OCI-LY1 (cell line): ENCODE measurements at regions not wholly inside any gene's neighbourhood (a gene's known extent, or its start where the extent isn't known, plus 50 kb on each side); places are given as distances from the start of the nearest gene placed in this dataset.

Experiments
- H2AFZ ChIP-seq: fragments of 200-600 bp; sonication (generic), shearing (Covaris generic); 2 replicates; pipeline ENCODE4 v1.6.0; 2014; ENCODE audit warnings: antibody characterized with exemption, mild to moderate bottlenecking, low read length
- H3F3A ChIP-seq: fragments of 200-600 bp; sonication (generic), shearing (Covaris generic); 2 replicates; pipeline ENCODE4 v1.6.0; 2014; ENCODE audit warnings: mild to moderate bottlenecking, antibody characterized with exemption, low read length, moderate library complexity; ENCODE audit not compliant: insufficient read depth
- H3K27ac ChIP-seq: fragments of 200-600 bp; sonication (generic); 2 replicates; pipeline ENCODE4 v1.5.1; 2014; ENCODE audit warnings: low read length, mixed run types, mild to moderate bottlenecking, low read depth; ENCODE audit not compliant: poor library complexity, severe bottlenecking
- H3K27me3 ChIP-seq: fragments of 200-600 bp; sonication (generic); 2 replicates; pipeline ENCODE4 v1.6.0; 2014; ENCODE audit warnings: antibody characterized with exemption, mild to moderate bottlenecking, low read length, moderate library complexity; ENCODE audit not compliant: insufficient read depth
- H3K36me3 ChIP-seq: fragments of 200-600 bp; sonication (generic); 2 replicates; pipeline ENCODE4 v1.6.1; 2014; ENCODE audit warnings: mild to moderate bottlenecking, antibody characterized with exemption, low read length, moderate library complexity, mixed read lengths; ENCODE audit not compliant: insufficient read depth
- H3K4me1 ChIP-seq: fragments of 200-600 bp; sonication (generic); 2 replicates; pipeline ENCODE4 v1.5.1; 2014; ENCODE audit warnings: mild to moderate bottlenecking, low read length, moderate library complexity; ENCODE audit not compliant: insufficient read depth, severe bottlenecking
- H3K4me2 ChIP-seq: fragments of 200-600 bp; sonication (generic), shearing (Covaris generic); 2 replicates; pipeline ENCODE4 v1.6.1; 2014; ENCODE audit warnings: low read length
- H3K4me3 ChIP-seq: fragments of 200-600 bp; sonication (generic); 2 replicates; pipeline ENCODE4 v1.5.1; 2014; ENCODE audit warnings: low read length, low read depth, mild to moderate bottlenecking, mixed read lengths; ENCODE audit not compliant: poor library complexity, severe bottlenecking
- H3K79me2 ChIP-seq: fragments of 200-600 bp; shearing (Covaris generic); 2 replicates; pipeline ENCODE4 v1.6.1; 2016; ENCODE audit warnings: mixed run types, low read length, mixed read lengths; ENCODE audit not compliant: insufficient read depth
- H3K9ac ChIP-seq: fragments of 200-600 bp; sonication (generic), shearing (Covaris generic); 2 replicates; pipeline ENCODE4 v1.6.1; 2014; ENCODE audit warnings: mild to moderate bottlenecking, low read length, mixed read lengths
- H3K9me2 ChIP-seq: fragments of 200-600 bp; sonication (generic), shearing (Covaris generic); 2 replicates; pipeline ENCODE4 v1.6.1; 2014; ENCODE audit warnings: low read depth, mild to moderate bottlenecking, low read length, mixed read lengths
- H3K9me3 ChIP-seq: fragments of 200-600 bp; shearing (Covaris generic); 2 replicates; pipeline ENCODE4 v1.6.1; 2014; ENCODE audit warnings: low read length, mixed read lengths
- H4K20me1 ChIP-seq: fragments of 200-600 bp; sonication (generic), shearing (Covaris generic); 2 replicates; pipeline ENCODE4 v1.6.0; 2016; ENCODE audit warnings: mild to moderate bottlenecking, low read length; ENCODE audit not compliant: insufficient read depth
- CTCF ChIP-seq: fragments of 200-600 bp; sonication (generic), shearing (Covaris generic); IDR thresholded peaks from 2 replicates; pipeline ENCODE4 v1.5.1; 2017; ENCODE audit warnings: mild to moderate bottlenecking, antibody characterized with exemption, low read length, moderate library complexity, mixed read lengths
- EZH2 ChIP-seq: fragments of 200-600 bp; sonication (generic), shearing (Covaris generic); IDR thresholded peaks from 2 replicates; pipeline ENCODE4 v1.8.0; 2017; ENCODE audit warnings: borderline replicate concordance, mixed run types, mild to moderate bottlenecking, antibody characterized with exemption, low read length, moderate library complexity, mixed read lengths

- TF ChIP-seq EZH2: no peak
- TF ChIP-seq CTCF: no peak
- H3K4me3 ChIP-seq: no peak overlapping the region
- H2AFZ ChIP-seq: no peak overlapping the region
- no peaks in the 10 kb centered on the region for H3K36me3 ChIP-seq
- no peak overlapping the region for H3K27ac ChIP-seq
- H3K79me2 ChIP-seq: no peaks in the 10 kb centered on the region
- H3K4me2 ChIP-seq: no peak overlapping the region
- no peaks in the 10 kb centered on the region for H3K4me1 ChIP-seq
- H3K9me2 ChIP-seq: no peaks in the 10 kb centered on the region
- no peaks in the 10 kb centered on the region for H3K9me3 ChIP-seq
- no peaks in the 10 kb centered on the region for H3K27me3 ChIP-seq
- H4K20me1 ChIP-seq: no peaks in the 10 kb centered on the region
- H3F3A ChIP-seq: no peaks in the 10 kb centered on the region
- no peak overlapping the region for H3K9ac ChIP-seq
Measured at GRCh38 chr9:106668534-106668933, 194.4 kb upstream of the ZNF462 start.

- no peak overlapping the region for H2AFZ ChIP-seq
- no peak overlapping the region for H3K9ac ChIP-seq
- H3K4me2 ChIP-seq: no peak overlapping the region
- no peaks in the 10 kb centered on the region for H3K36me3 ChIP-seq
- no peaks in the 10 kb centered on the region for H3K27me3 ChIP-seq
- no peaks in the 10 kb centered on the region for H4K20me1 ChIP-seq
- H3K9me2 ChIP-seq: no peaks in the 10 kb centered on the region
- H3K4me3 ChIP-seq: no peak overlapping the region
- H3K79me2 ChIP-seq: no peaks in the 10 kb centered on the region
- no peak for TF ChIP-seq EZH2
- TF ChIP-seq CTCF: no peak
- no peak overlapping the region for H3K27ac ChIP-seq
- no peaks in the 10 kb centered on the region for H3K9me3 ChIP-seq
- H3F3A ChIP-seq: no peaks in the 10 kb centered on the region
- H3K4me1 ChIP-seq: no peaks in the 10 kb centered on the region
Measured at GRCh38 chr9:106669835-106670234, 193.1 kb upstream of the ZNF462 start.

DNA sequence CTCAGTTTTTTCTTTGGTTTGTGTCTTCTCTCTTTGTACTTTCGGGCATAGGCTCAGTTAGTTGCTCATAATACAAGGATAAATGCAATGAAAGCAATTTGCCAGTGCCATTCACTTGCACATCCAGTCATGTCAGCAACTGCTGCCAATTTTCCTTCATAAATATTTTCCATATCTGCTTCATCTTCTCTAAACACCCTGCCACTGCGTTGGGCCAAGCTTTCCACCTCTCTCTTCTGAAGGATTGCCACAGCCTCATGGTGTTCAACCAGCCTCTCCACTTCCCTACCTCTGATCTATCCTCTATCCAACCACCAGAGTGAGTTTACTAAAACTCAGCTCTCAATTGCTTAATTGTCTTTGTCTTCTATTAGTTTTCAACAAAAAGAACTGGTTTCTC, 192.5 kb upstream of the ZNF462 start:
- Histone ChIP-seq H3K36me3 (no peaks in the 10 kb centered on the region), H2AFZ (no peak overlapping the region), H3K79me2 (no peaks in the 10 kb centered on the region), H3K27me3 (no peaks in the 10 kb centered on the region), H3K4me3 (no peak overlapping the region), H3K4me1 (no peaks in the 10 kb centered on the region), H3K9me3 (no peaks in the 10 kb centered on the region), H3K27ac (no peak overlapping the region), H3K9me2 (no peaks in the 10 kb centered on the region), H4K20me1 (no peaks in the 10 kb centered on the region), H3K9ac (no peak overlapping the region), H3K4me2 (no peak overlapping the region), H3F3A (no peaks in the 10 kb centered on the region)
- no peak for TF ChIP-seq EZH2

GRCh38 chr9:106675780-106676179, 187.2 kb upstream of the ZNF462 start:
- no peak for TF ChIP-seq CTCF
- no peak for TF ChIP-seq EZH2

More at GRCh38 chr9:106675780-106676179, 187.2 kb upstream of the ZNF462 start:
- H3K9me3 ChIP-seq: no peaks in the 10 kb centered on the region
- no peaks in the 10 kb centered on the region for H3K4me1 ChIP-seq
- H3K36me3 ChIP-seq: no peaks in the 10 kb centered on the region
- H3K27ac ChIP-seq: no peak overlapping the region
- no peaks in the 10 kb centered on the region for H3F3A ChIP-seq
- no peaks in the 10 kb centered on the region for H3K79me2 ChIP-seq
- H3K9ac ChIP-seq: no peak overlapping the region
- H4K20me1 ChIP-seq: no peaks in the 10 kb centered on the region
- no peaks in the 10 kb centered on the region for H3K9me2 ChIP-seq
- no peaks in the 10 kb centered on the region for H3K27me3 ChIP-seq
- no peak overlapping the region for H3K4me3 ChIP-seq
- H2AFZ ChIP-seq: no peak overlapping the region
- no peak overlapping the region for H3K4me2 ChIP-seq
